ENCODE measurements at regions not wholly inside any gene's neighbourhood (a gene's known extent, or its start where the extent isn't known, plus 50 kb on each side); places are given as distances from the start of the nearest gene placed in this dataset.

DNA sequence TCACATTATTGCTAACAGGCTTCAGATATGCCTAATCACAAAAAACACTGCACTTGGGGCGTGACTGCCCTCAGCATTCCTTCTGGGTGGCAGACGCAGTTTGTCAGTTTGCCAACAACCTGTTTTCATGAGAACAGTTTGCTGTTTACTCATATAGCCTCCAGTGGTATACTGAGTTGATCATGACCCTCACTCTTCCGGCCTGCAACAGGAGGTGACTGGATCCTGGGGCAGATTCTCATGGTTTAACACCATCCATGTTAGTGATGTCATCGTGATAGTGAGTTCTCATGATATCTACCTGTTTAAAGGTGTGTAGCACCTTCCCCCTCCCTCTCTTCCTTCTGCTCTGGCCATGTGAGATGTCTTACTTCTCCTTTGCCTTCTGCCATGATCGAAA, 555.2 kb downstream of the PLPP3 start:
- TF ChIP-seq CTCF (conservative IDR thresholded peaks at IDR 0.05 in 1 of 2, IDR thresholded peaks at IDR 0.05 in 1 of 2; ENCODE audit: low read depth in 1 of 2, low read length in 2 of 2) = no peak
- no peak for TF ChIP-seq EZH2 (IDR thresholded peaks at IDR 0.05; ENCODE audit: low read length, missing control alignments)
